ENCODE measurements at regions not wholly inside any gene's neighbourhood (a gene's known extent, or its start where the extent isn't known, plus 50 kb on each side); places are given as distances from the start of the nearest gene placed in this dataset.

GRCh38 chr11:76721755-76722677, 51.5 kb upstream of the LRRC32 start:
- Mint-ChIP-seq H3K27ac (no peak overlapping the region), H3K9me3 (no peaks in the 10 kb centered on the region), H3K4me1 (peaks cover 1% of the 10 kb centered on the region), H3K36me3 (ENCODE audit: low read depth) (no peaks in the 10 kb centered on the region), H3K27me3 (ENCODE audit: insufficient read depth) (peaks cover 23% of the 10 kb centered on the region), H3K4me3 (no peak overlapping the region)
- H3K27ac ChIP-seq (ENCODE audit: low read depth, low read length), result no peak overlapping the region
- WGBS, 2 experiments (ENCODE audit: insufficient coverage in 1 of 2, insufficient read length in 1 of 2), result 13 to 28% methylated on average over 17 to 25 of the region's 25 CpGs
- no peaks in the 10 kb centered on the region for H3K36me3 ChIP-seq (ENCODE audit: control insufficient read depth, insufficient read depth, low read length)
- TF ChIP-seq CTCF (conservative IDR thresholded peaks at IDR 0.05), result peak; percentile 91
- no peak overlapping the region for H3K9ac ChIP-seq (ENCODE audit: extremely low read depth, low read length, poor library complexity, severe bottlenecking)
- no peaks in the 10 kb centered on the region for H3K4me1 ChIP-seq (ENCODE audit: control insufficient read depth, insufficient read depth, low read length)
- peak; percentile 96 for DNase-seq
- peaks cover 30% of the 10 kb centered on the region for H3K27me3 ChIP-seq (ENCODE audit: control insufficient read depth, insufficient read depth, low read length, poor library complexity, severe bottlenecking)
- no peaks in the 10 kb centered on the region for H3K9me3 ChIP-seq (ENCODE audit: control insufficient read depth, low read length)
- no peak overlapping the region for H3K4me3 ChIP-seq (ENCODE audit: low read length)

GRCh38 chr11:76723142-76723541, 52.6 kb upstream of the LRRC32 start:
- WGBS, 2 experiments (ENCODE audit: insufficient coverage in 1 of 2, insufficient read length in 1 of 2), result 73 to 78% methylated on average over 1 to 2 of the region's 2 CpGs
- H3K27me3 ChIP-seq (ENCODE audit: control insufficient read depth, insufficient read depth, low read length, poor library complexity, severe bottlenecking), result peaks cover 36% of the 10 kb centered on the region
- no peaks in the 10 kb centered on the region for H3K36me3 Mint-ChIP-seq (ENCODE audit: low read depth)

GRCh38 chr11:76723548-76723947, 53.0 kb upstream of the LRRC32 start:
- Mint-ChIP-seq H3K27ac (no peak overlapping the region), H3K27me3 (ENCODE audit: insufficient read depth) (peaks cover 24% of the 10 kb centered on the region), H3K36me3 (ENCODE audit: low read depth) (no peaks in the 10 kb centered on the region), H3K4me3 (no peak overlapping the region), H3K4me1 (peaks cover 1% of the 10 kb centered on the region), H3K9me3 (no peaks in the 10 kb centered on the region)
- DNase-seq, result no peak
- Histone ChIP-seq H3K4me3 (ENCODE audit: low read length) (no peak overlapping the region), H3K36me3 (ENCODE audit: control insufficient read depth, insufficient read depth, low read length) (no peaks in the 10 kb centered on the region), H3K27ac (ENCODE audit: low read depth, low read length) (no peak overlapping the region), H3K4me1 (ENCODE audit: control insufficient read depth, insufficient read depth, low read length) (no peaks in the 10 kb centered on the region), H3K27me3 (ENCODE audit: control insufficient read depth, insufficient read depth, low read length, poor library complexity, severe bottlenecking) (peaks cover 36% of the 10 kb centered on the region), H3K9me3 (ENCODE audit: control insufficient read depth, low read length) (no peaks in the 10 kb centered on the region), H3K9ac (ENCODE audit: extremely low read depth, low read length, poor library complexity, severe bottlenecking) (no peak overlapping the region)
- no peak for TF ChIP-seq CTCF (conservative IDR thresholded peaks at IDR 0.05)
- WGBS, 2 experiments (ENCODE audit: insufficient coverage in 1 of 2, insufficient read length in 1 of 2), result 86 to 88% methylated on average over 1 of the region's 1 CpG

More at GRCh38 chr11:76723142-76723541, 52.6 kb upstream of the LRRC32 start:
- no peak overlapping the region for H3K27ac ChIP-seq (ENCODE audit: low read depth, low read length)
- no peak for DNase-seq
- Mint-ChIP-seq H3K4me1 (peaks cover 1% of the 10 kb centered on the region), H3K27me3 (ENCODE audit: insufficient read depth) (peaks cover 24% of the 10 kb centered on the region), H3K27ac (no peak overlapping the region), H3K9me3 (no peaks in the 10 kb centered on the region), H3K4me3 (no peak overlapping the region)
- H3K9me3 ChIP-seq (ENCODE audit: control insufficient read depth, low read length), result no peaks in the 10 kb centered on the region
- H3K36me3 ChIP-seq (ENCODE audit: control insufficient read depth, insufficient read depth, low read length), result no peaks in the 10 kb centered on the region
- peak; percentile 56 for TF ChIP-seq CTCF (conservative IDR thresholded peaks at IDR 0.05)
- no peak overlapping the region for H3K4me3 ChIP-seq (ENCODE audit: low read length)
- no peak overlapping the region for H3K9ac ChIP-seq (ENCODE audit: extremely low read depth, low read length, poor library complexity, severe bottlenecking)
- H3K4me1 ChIP-seq (ENCODE audit: control insufficient read depth, insufficient read depth, low read length), result no peaks in the 10 kb centered on the region
